K562 (cell line): ENCODE measurements at regions not wholly inside any gene's neighbourhood (a gene's known extent, or its start where the extent isn't known, plus 50 kb on each side); places are given as distances from the start of the nearest gene placed in this dataset.

ENCODE experiments used
- ATAC-seq: fragments of 200-7000 bp; cut with Tn5 transposase; 3 replicates; pipeline ENCODE4 v1.9.1; 2020; ENCODE audit warnings: moderate library complexity
- BruUV-seq: library from RNA; stranded (reverse); fragments of 400-500 nt; replicated peaks from 2 replicates; lab custom pipeline; 2021; lab: Mats Ljungman, UMichigan
- CTCF ChIA-PET: fragments of 300-600 bp; formaldehyde crosslinking; extraction: SDS; loops from one replicate; lab custom pipeline; 2021; ENCODE audit warnings: low intra/inter-chr PET ratio; lab: Yijun Ruan, JAX
- POLR2A ChIA-PET: fragments of 300-600, 350-650 bp; sonication (Branson Sonifier 250); formaldehyde crosslinking; extraction: SDS; loops from one replicate; lab custom pipeline; 2021; ENCODE audit warnings: antibody characterized with exemption, inconsistent platforms; lab: Yijun Ruan, JAX
- DNase-seq, 4 experiments: peaks; one replicate each; pipeline versions ENCODE4 v3.0.0 to v3.0.0-alpha.2; 2011 to 2018; ENCODE audit warnings: low spot score in 3 of 4, mixed read lengths in 3 of 4; ENCODE audit errors: extremely low read depth in 1 of 4
- FAIRE-seq: peaks from 2 replicates; lab custom pipeline; 2011; peaks lifted over from hg19 to GRCh38; lab: Jason Lieb, UNC
- H2AFZ ChIP-seq: 2 replicates; pipeline ENCODE4 v1.6.0; 2011; ENCODE audit warnings: low read depth, low read length, control low read depth, inconsistent platforms
- H3K27ac ChIP-seq: fragments of 200-600 bp; 3 replicates; pipeline ENCODE4 v1.8.0; 2011; ENCODE audit warnings: low read depth, mild to moderate bottlenecking, control low read depth, inconsistent platforms, low read length, moderate library complexity, mixed read lengths; ENCODE audit errors: extremely low read depth
- H3K27me3 ChIP-seq, 2 experiments: fragments of 300-600 bp in 1 of 2; 2 replicates in 1 of 2; 3 replicates in 1 of 2; pipeline versions ENCODE4 v1.6.0 to v1.8.0; 2011; ENCODE audit warnings: inconsistent platforms in 2 of 2, low read length in 2 of 2, mild to moderate bottlenecking in 1 of 2, mixed read lengths in 1 of 2, moderate library complexity in 1 of 2; ENCODE audit not compliant: control insufficient read depth in 2 of 2, insufficient read depth in 2 of 2
- H3K36me3 ChIP-seq: fragments of 300-600 bp; 3 replicates; pipeline ENCODE4 v1.8.0; 2011; ENCODE audit warnings: mild to moderate bottlenecking, low read length, inconsistent platforms; ENCODE audit not compliant: control insufficient read depth, insufficient read depth
- H3K4me1 ChIP-seq, 2 experiments: fragments of 200-600 bp in 1 of 2; replicated peaks in 1 of 2; 2 replicates in 1 of 2; 3 replicates in 1 of 2; pipeline versions ENCODE4 v1.5.1 to v1.8.0; 2011; ENCODE audit warnings: inconsistent platforms in 2 of 2, low read length in 2 of 2, mild to moderate bottlenecking in 1 of 2, mixed read lengths in 1 of 2, moderate library complexity in 1 of 2; ENCODE audit not compliant: control insufficient read depth in 2 of 2, insufficient read depth in 2 of 2
- H3K4me2 ChIP-seq: 2 replicates; pipeline ENCODE4 v1.6.1; 2011; ENCODE audit warnings: low read length, control low read depth, inconsistent platforms, mixed read lengths; ENCODE audit not compliant: insufficient read depth
- H3K4me3 ChIP-seq: fragments of 200-600 bp; sonication (generic), shearing (Covaris generic); 2 replicates; pipeline ENCODE4 v1.5.1; 2016; ENCODE audit warnings: control low read depth, inconsistent platforms
- H3K79me2 ChIP-seq: fragments of 200-600 bp; 3 replicates; pipeline ENCODE4 v1.8.0; 2011; ENCODE audit warnings: low read length, inconsistent platforms; ENCODE audit not compliant: control insufficient read depth, insufficient read depth
- H3K9ac ChIP-seq, 2 experiments: 2 replicates each; pipeline versions ENCODE4 v1.6.0 to v1.6.1; 2011; ENCODE audit warnings: low read depth in 2 of 2, low read length in 2 of 2, control low read depth in 1 of 2, inconsistent platforms in 1 of 2, mild to moderate bottlenecking in 1 of 2, mixed read lengths in 1 of 2; ENCODE audit not compliant: insufficient read depth in 1 of 2
- H3K9me1 ChIP-seq: one replicate; pipeline ENCODE4 v1.6.0; 2011; ENCODE audit warnings: inconsistent platforms, mild to moderate bottlenecking, low read length, moderate library complexity; ENCODE audit not compliant: control insufficient read depth, insufficient read depth
- H3K9me3 ChIP-seq: replicated peaks from 2 replicates; pipeline ENCODE4 v1.5.1; 2011; ENCODE audit warnings: low read depth, low read length, inconsistent platforms; ENCODE audit not compliant: control insufficient read depth, insufficient read depth
- H4K20me1 ChIP-seq: replicated peaks from 2 replicates; pipeline ENCODE4 v1.6.1; 2011; ENCODE audit warnings: low read length, inconsistent platforms, mixed read lengths; ENCODE audit not compliant: control insufficient read depth, insufficient read depth
- CAMTA2 ChIP-seq: fragments of 250-450 bp; sonication (Bioruptor Pico); conservative IDR thresholded peaks from 2 replicates; pipeline ENCODE4 v1.5.1; 2022
- EGR1 ChIP-seq: fragments of 450-650 bp; conservative IDR thresholded peaks from 2 replicates; pipeline ENCODE4 v1.6.1; 2017; ENCODE audit warnings: mild to moderate bottlenecking
- NRF1 ChIP-seq, 2 experiments: fragments of 450-650 bp; IDR thresholded peaks in 1 of 2; conservative IDR thresholded peaks in 1 of 2; 2 replicates each; pipeline ENCODE4 v1.6.1; 2014; ENCODE audit warnings: mild to moderate bottlenecking in 2 of 2
- SP1 ChIP-seq: sonication (generic); formaldehyde crosslinking; IDR thresholded peaks from 2 replicates; pipeline ENCODE4 v1.8.1; 2022; ENCODE audit warnings: mild to moderate bottlenecking, missing genetic modification reagents
- VEZF1 ChIP-seq: fragments of 200-800 bp; sonication (Bioruptor generic); IDR thresholded peaks from 2 replicates; pipeline ENCODE4 v1.6.1; 2017; ENCODE audit warnings: missing genetic modification characterization, missing compliant biosample characterization
- WGBS: fragments of 100-300 bp; shearing (Covaris generic); methylation state at CpG from one replicate; pipeline ENCODE4 v1.1.6; 2016; ENCODE audit warnings: low coverage, mixed read lengths; ENCODE audit not compliant: insufficient coverage; ENCODE audit errors: missing lambda C conversion rate; 5-methylcytosine and 5-hydroxymethylcytosine counted together
- in situ Hi-C: fragments of 300-500 bp; cut with MboI; formaldehyde crosslinking; loops from 4 replicates; pipeline ENCODE4 v1.15.0; 2018; ENCODE audit warnings: inconsistent platforms, mixed read lengths
- intact Hi-C: fragments of 100-400 bp; cut with micrococcal nuclease; formaldehyde crosslinking; loops from 2 replicates; pipeline ENCODE4 v1.14.2; 2022

- POLR2A ChIA-PET, result no interaction called here
- CTCF ChIA-PET, result no interaction called here
- Histone ChIP-seq H3K4me2 (no peak overlapping the region), H3K9me3 (no peaks in the 10 kb centered on the region), H3K9me1 (no peaks in the 10 kb centered on the region), H3K27me3 (peaks cover 0 to 55% of the 10 kb centered on the region in 2 experiments), H2AFZ (no peak overlapping the region), H4K20me1 (no peaks in the 10 kb centered on the region), H3K27ac (no peak overlapping the region), H3K79me2 (no peaks in the 10 kb centered on the region), H3K4me3 (no peak overlapping the region), H3K9ac (no peak overlapping the region), H3K4me1 (peaks cover 0 to 14% of the 10 kb centered on the region in 2 experiments; a peak in 2 of 5 replicates), H3K36me3 (no peaks in the 10 kb centered on the region)
- WGBS, result 4% methylated on average over 40 of the region's 58 CpGs
- FAIRE-seq (no peak), ATAC-seq (no peak; the same call in 2 of the 3 replicates), DNase-seq (peak in 3 of 4 experiments; percentile 8 to 12 (median 11))
- intact Hi-C loops, result no loop called here
- in situ Hi-C loops, result no loop called here
- peak; percentile 22; the same call in 1 of the 2 replicates for TF ChIP-seq EGR1
- TF ChIP-seq NRF1 (conservative IDR thresholded peaks at IDR 0.05 in 1 of 2, IDR thresholded peaks at IDR 0.05 in 1 of 2), result peak in 1 of 2 experiments; percentile 36; a peak in 2 of 4 replicates
- TF ChIP-seq VEZF1, result peak; percentile 42; the same call in 1 of the 2 replicates
- TF ChIP-seq CAMTA2 (CRISPR knock-in tag), result no peak
- no peak for TF ChIP-seq SP1 (CRISPR knock-in tag)
- BruUV-seq, result no TSS peak
These were observed 57.5 kb upstream of the PRR23E start for GRCh38 chr3:127135241-127136023.
